HCT116 (cell line): ENCODE measurements at regions not wholly inside any gene's neighbourhood (a gene's known extent, or its start where the extent isn't known, plus 50 kb on each side); places are given as distances from the start of the nearest gene placed in this dataset.

Experiments
- EZH2phosphoT487 ChIP-seq: fragments of 200-600 bp; IDR thresholded peaks from 2 replicates; pipeline ENCODE4 v1.6.1; 2018; ENCODE audit warnings: antibody characterized with exemption, borderline replicate concordance
- JUND ChIP-seq: IDR thresholded peaks from 2 replicates; pipeline ENCODE4 v1.6.1; 2012
- ZNF274 ChIP-seq: fragments of 200-500 bp; sonication (Bioruptor generic); IDR thresholded peaks from 2 replicates; pipeline ENCODE4 v1.6.1; 2014; ENCODE audit warnings: mild to moderate bottlenecking, low read depth, low read length, inconsistent platforms
- TF ChIP-seq, protein P1 (sequence below), 3 experiments: fragments of 200-600 bp in 1 of 3; sonication (generic) in 1 of 3; IDR thresholded peaks in 2 of 3; conservative IDR thresholded peaks in 1 of 3; 2 replicates each; pipeline ENCODE4 v1.5.1; 2012 to 2017; ENCODE audit warnings: low read depth in 2 of 3, low read length in 2 of 3, antibody characterized with exemption in 1 of 3, borderline replicate concordance in 1 of 3, control low read depth in 1 of 3, mild to moderate bottlenecking in 1 of 3, mixed read lengths in 1 of 3, mixed run types in 1 of 3, moderate library complexity in 1 of 3; ENCODE audit not compliant: insufficient read depth in 1 of 3
- TF ChIP-seq, protein P2 (sequence below): IDR thresholded peaks from 2 replicates; pipeline ENCODE4 v1.6.1; 2012

DNA sequence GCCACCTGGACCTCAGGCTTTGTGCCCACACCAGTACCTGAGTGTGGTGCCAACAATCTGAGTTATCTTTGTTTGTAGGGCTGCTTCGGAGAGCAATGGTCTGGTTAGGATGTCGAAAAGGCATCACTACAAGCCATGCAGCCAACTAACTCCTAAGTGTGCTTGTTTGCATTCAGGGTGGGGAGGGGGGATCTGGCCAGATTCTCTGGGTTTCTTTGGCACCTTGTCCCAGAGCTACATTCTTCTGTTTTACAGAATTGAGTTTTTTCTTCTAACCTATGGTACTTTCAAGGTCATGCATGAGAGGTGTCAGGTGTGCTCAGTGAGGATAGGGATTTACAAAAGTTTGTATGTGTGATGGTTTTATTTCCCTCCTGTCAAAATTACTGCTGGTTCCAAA, 391.4 kb upstream of the RARB start:
- TF ChIP-seq, protein P1, sequence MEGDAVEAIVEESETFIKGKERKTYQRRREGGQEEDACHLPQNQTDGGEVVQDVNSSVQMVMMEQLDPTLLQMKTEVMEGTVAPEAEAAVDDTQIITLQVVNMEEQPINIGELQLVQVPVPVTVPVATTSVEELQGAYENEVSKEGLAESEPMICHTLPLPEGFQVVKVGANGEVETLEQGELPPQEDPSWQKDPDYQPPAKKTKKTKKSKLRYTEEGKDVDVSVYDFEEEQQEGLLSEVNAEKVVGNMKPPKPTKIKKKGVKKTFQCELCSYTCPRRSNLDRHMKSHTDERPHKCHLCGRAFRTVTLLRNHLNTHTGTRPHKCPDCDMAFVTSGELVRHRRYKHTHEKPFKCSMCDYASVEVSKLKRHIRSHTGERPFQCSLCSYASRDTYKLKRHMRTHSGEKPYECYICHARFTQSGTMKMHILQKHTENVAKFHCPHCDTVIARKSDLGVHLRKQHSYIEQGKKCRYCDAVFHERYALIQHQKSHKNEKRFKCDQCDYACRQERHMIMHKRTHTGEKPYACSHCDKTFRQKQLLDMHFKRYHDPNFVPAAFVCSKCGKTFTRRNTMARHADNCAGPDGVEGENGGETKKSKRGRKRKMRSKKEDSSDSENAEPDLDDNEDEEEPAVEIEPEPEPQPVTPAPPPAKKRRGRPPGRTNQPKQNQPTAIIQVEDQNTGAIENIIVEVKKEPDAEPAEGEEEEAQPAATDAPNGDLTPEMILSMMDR (IDR thresholded peaks at IDR 0.05 in 2 of 3, conservative IDR thresholded peaks at IDR 0.05 in 1 of 3; ENCODE audit: borderline replicate concordance in 1 of 3, insufficient read depth in 1 of 3, low read depth in 2 of 3, low read length in 2 of 3): no peak
- TF ChIP-seq EZH2phosphoT487: no peak
- TF ChIP-seq JUND: no peak
- TF ChIP-seq, protein P2, sequence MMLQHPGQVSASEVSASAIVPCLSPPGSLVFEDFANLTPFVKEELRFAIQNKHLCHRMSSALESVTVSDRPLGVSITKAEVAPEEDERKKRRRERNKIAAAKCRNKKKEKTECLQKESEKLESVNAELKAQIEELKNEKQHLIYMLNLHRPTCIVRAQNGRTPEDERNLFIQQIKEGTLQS: no peak
- TF ChIP-seq ZNF274: no peak
